H1 (cell line): ENCODE measurements at regions not wholly inside any gene's neighbourhood (a gene's known extent, or its start where the extent isn't known, plus 50 kb on each side); places are given as distances from the start of the nearest gene placed in this dataset.

Experiments
- GABPA ChIP-seq: IDR thresholded peaks from 2 replicates; pipeline ENCODE4 v1.6.1; 2011; ENCODE audit warnings: mild to moderate bottlenecking, low read length, moderate library complexity, borderline replicate concordance; ENCODE audit not compliant: insufficient read depth
- KDM5A ChIP-seq: fragments of 200-600 bp; IDR thresholded peaks from 2 replicates; pipeline ENCODE4 v1.7.1; 2012; ENCODE audit warnings: mild to moderate bottlenecking, low read length, inconsistent platforms, mixed read lengths
- POLR2A ChIP-seq, 2 experiments: IDR thresholded peaks; 1 replicate in 1 of 2; 2 replicates in 1 of 2; pipeline ENCODE4 v1.6.1; 2011; ENCODE audit warnings: low read depth in 2 of 2, low read length in 2 of 2, mild to moderate bottlenecking in 2 of 2; ENCODE audit errors: control extremely low read depth in 1 of 2
- POLR2AphosphoS5 ChIP-seq: IDR thresholded peaks from 2 replicates; pipeline ENCODE4 v1.6.1; 2011; ENCODE audit warnings: low read depth, low read length
- RAD21 ChIP-seq, 2 experiments: IDR thresholded peaks in 1 of 2; conservative IDR thresholded peaks in 1 of 2; 2 replicates each; pipeline ENCODE4 v1.6.1; 2011; ENCODE audit warnings: low read depth in 2 of 2, low read length in 2 of 2, improper control_type of control experiment in 1 of 2, inconsistent platforms in 1 of 2, mild to moderate bottlenecking in 1 of 2, moderate library complexity in 1 of 2
- SIN3A ChIP-seq, 2 experiments: IDR thresholded peaks in 1 of 2; conservative IDR thresholded peaks in 1 of 2; 2 replicates each; pipeline ENCODE4 v1.6.1; 2011 to 2012; ENCODE audit warnings: low read length in 2 of 2, improper control_type of control experiment in 1 of 2, low read depth in 1 of 2, mild to moderate bottlenecking in 1 of 2
- SP2 ChIP-seq: IDR thresholded peaks from 2 replicates; pipeline ENCODE4 v1.6.1; 2012; ENCODE audit warnings: mild to moderate bottlenecking, low read length, inconsistent platforms
- TF ChIP-seq, protein P1 (sequence below), 3 experiments: IDR thresholded peaks; 1 replicate in 2 of 3; 2 replicates in 1 of 3; pipeline versions ENCODE4 v1.5.1 to v1.6.1; 2011; ENCODE audit warnings: low read length in 3 of 3, mild to moderate bottlenecking in 3 of 3, inconsistent platforms in 2 of 3, low read depth in 1 of 3, moderate library complexity in 1 of 3; ENCODE audit not compliant: insufficient read depth in 1 of 3; ENCODE audit errors: control extremely low read depth in 1 of 3

GRCh38 chr10:2926918-2927660, 140.3 kb upstream of the PFKP start:
- TF ChIP-seq KDM5A (no peak), POLR2A (IDR thresholded peaks at IDR 0.05; ENCODE audit: control extremely low read depth in 1 of 2, low read depth in 2 of 2, low read length in 2 of 2) (no peak), SP2 (no peak), GABPA (no peak), POLR2AphosphoS5 (no peak), RAD21 (IDR thresholded peaks at IDR 0.05 in 1 of 2, conservative IDR thresholded peaks at IDR 0.05 in 1 of 2; ENCODE audit: low read depth in 2 of 2, low read length in 2 of 2) (no peak), SIN3A (conservative IDR thresholded peaks at IDR 0.05 in 1 of 2, IDR thresholded peaks at IDR 0.05 in 1 of 2; ENCODE audit: low read depth in 1 of 2, low read length in 2 of 2) (no peak)
- TF ChIP-seq, protein P1, sequence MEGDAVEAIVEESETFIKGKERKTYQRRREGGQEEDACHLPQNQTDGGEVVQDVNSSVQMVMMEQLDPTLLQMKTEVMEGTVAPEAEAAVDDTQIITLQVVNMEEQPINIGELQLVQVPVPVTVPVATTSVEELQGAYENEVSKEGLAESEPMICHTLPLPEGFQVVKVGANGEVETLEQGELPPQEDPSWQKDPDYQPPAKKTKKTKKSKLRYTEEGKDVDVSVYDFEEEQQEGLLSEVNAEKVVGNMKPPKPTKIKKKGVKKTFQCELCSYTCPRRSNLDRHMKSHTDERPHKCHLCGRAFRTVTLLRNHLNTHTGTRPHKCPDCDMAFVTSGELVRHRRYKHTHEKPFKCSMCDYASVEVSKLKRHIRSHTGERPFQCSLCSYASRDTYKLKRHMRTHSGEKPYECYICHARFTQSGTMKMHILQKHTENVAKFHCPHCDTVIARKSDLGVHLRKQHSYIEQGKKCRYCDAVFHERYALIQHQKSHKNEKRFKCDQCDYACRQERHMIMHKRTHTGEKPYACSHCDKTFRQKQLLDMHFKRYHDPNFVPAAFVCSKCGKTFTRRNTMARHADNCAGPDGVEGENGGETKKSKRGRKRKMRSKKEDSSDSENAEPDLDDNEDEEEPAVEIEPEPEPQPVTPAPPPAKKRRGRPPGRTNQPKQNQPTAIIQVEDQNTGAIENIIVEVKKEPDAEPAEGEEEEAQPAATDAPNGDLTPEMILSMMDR (IDR thresholded peaks at IDR 0.05; ENCODE audit: control extremely low read depth in 1 of 3, insufficient read depth in 1 of 3, low read depth in 1 of 3, low read length in 3 of 3), result no peak
